ENCODE measurements at regions not wholly inside any gene's neighbourhood (a gene's known extent, or its start where the extent isn't known, plus 50 kb on each side); places are given as distances from the start of the nearest gene placed in this dataset.

DNA sequence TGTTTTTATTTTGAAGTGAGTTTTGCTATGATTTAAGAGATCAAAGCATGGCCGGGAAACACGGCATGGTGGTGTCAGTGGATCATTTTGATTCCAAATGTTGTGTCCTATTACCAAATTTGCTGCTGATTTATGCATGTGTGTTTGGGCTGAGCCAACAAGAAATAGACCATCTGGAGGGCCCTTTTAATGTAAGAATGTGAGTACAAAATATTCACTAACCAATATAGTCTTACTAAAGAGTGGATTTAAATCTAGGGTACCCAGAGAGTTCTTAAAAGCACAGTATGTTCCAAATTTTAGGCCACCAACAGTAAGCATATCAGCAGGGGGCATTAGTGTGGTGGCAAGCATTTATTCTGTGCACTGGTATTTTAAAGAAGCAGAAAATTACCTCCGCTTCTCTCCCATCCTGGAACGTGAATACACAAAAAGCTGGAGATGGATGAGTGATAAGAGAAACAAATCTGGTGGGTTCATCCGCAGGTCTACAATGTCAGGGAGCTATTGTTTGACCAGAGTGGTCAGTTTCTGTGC, 444.4 kb upstream of the IGFBP7 start:
- no peak for DNase-seq

DNA sequence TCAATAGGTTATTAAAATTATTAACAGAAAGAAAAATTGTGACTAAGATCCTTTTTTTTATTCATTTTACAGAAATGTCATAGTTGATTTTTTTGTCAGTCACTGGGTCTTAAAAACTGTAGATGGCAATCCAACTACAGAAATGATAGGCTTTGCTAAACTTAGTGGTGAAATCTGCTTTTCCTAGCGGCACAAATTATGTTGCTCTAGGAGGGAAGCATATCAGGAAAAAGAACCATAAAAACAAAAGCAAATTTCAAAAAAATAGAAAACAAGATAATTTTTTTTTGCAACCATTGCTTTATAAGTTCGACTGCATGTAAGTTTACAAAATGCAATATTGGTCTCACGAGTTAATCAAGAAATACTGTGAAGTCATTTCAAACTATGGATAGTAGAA, 443.5 kb upstream of the IGFBP7 start:
- DNase-seq, result no peak

DNA sequence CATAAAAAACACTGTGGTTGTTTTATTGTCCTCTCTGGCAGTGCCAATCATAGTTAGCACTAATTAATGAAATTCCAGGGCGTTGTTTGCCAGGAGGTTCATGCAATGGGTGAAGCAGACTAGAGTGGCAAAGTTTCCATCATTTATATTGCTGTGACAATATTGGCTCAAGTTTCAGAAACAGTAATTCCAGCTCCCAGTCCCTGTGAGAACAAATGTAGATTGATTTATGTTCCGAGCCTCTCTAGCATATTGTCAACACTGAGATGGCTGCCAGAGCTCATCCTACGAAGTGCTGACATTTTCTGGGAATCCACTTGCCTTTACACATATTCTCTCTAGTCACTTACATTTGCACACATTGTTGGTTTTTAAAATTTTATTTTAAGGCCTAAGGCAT, 440.0 kb upstream of the IGFBP7 start:
- DNase-seq, result peak; percentile 93

- DNase-seq, result no peak
These were observed 438.7 kb upstream of the IGFBP7 start for GRCh38 chr4:57548856-57549255.

GRCh38 chr4:57544811-57545654, 434.8 kb upstream of the IGFBP7 start:
- no peak for DNase-seq

DNA sequence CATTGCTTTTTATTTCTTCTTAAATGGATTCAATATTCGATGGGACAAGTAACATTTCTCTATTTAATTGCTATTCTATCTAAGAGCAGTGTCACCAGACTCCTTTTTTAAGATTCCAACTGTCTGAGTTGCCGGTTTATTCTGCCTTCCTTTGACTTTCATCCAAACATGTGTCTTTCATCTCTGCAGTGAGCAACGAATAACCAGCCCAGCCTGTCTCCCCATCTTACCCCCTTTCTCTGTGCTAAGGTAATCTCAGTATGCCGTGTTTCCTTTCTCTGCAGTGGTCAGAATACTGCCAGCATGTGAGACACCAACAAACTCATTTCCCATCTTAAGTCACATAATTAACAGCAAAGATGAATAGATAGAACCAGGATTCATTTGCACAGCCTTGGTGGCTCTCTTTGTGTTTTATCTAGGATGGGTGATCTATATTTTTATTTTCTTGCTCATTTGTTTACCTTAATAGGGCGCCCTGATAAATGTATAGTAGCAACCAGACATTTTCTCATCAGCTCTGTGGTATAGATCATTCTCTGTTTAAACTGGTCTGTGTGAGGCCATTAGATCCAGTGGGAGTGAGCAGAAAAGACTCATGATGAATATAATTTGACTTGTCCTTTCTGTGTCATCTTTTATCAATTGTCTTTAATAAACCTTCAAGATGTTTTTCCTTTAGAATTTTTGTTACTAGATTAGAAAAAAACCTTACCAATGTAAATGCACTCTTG, 394.8 kb upstream of the IGFBP7 start:
- DNase-seq, result no peak

- no peak for DNase-seq
These were observed 394.0 kb upstream of the IGFBP7 start for GRCh38 chr4:57504139-57504538.

- peak; percentile 34 for DNase-seq
These were observed 391.5 kb upstream of the IGFBP7 start for GRCh38 chr4:57501720-57502119.

DNA sequence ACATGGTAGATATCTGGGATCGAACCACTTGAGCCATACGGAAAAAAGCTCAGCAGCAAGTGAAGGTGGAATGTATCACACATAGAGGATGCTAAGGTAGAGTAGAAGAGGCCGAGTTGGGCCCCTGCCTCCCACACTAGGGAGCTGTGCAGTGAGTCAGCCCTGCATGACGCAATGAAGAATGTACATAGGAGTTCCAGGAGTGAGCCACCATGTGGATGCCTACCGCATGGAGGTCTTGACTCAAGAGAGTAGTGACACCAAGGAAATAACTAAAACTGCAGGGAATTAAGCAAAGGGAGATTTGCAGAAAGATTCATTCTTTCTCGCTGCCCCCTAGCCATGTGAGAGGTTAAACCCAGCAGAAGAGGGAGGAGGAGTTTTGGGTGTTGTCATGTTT, 389.6 kb upstream of the IGFBP7 start:
- DNase-seq, result no peak

DNA sequence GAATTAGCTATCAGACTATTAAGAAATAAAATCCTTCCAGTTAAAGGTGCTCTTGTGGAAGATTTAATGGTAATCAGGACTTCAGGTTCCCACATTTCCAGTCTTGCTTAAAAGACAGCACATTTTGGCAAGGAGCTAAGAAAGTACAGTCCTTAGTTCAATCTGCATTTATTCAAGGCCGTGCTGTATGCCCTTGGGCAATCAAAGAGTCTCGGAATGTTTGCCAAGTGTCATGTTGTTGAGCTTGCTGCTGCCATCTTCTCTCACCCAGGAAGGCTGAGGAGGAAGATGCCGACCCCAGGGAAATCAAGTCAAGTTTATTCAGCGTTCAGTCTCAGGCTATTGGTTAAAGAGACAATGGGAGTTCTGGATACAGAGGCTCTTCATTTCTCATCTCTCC, 388.1 kb upstream of the IGFBP7 start:
- DNase-seq, result no peak

- no peak for DNase-seq
These were observed 386.7 kb upstream of the IGFBP7 start for GRCh38 chr4:57496697-57497471.

- DNase-seq, result no peak
These were observed 384.6 kb upstream of the IGFBP7 start for GRCh38 chr4:57494821-57495220.

DNA sequence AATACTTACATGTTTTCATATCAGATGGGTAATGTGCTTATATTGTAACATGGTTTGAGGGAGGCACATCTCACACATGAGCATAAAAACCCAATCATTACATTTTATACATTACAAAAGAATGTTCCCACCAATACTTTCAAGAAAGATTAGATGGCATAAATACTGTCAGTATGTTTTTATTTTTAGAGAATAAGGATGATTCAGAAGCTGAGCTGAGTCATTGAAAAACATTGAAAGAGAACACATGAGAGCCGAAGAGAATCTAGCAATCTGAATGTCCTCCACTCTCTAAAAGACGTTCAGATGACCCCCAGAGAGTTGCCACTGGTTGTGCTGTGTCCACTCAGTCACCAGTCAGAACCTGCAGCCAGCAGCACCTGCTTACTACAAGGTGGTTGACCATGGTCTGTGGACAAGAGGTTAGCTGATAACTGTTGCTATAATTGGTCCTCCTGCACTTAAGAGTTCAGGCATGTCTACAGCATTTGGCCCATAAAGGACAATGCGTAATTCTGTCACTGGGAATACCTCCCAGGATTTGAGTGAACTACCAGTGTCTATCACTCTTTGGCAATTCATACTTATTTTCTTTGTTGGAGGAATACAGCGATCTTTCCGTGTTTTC, 382.2 kb upstream of the IGFBP7 start:
- no peak for DNase-seq

DNA sequence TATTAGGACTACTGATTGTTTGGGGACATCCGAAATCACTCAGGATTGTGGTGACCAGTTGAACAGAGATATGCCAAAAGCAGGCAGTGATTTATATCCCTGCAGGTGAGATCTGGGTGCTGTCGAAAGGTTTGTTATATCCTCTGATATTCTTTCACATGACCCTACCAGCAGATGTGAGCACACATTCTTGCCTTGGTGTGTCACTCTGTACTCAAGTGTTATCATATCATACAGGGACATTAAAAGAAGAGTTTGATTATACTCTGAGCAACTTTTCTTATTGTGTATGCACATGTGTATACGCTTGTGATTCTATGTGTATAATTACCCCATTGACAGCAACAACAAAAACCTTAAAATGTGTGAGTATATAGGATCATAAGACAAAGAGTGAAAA, 381.2 kb upstream of the IGFBP7 start:
- no peak for DNase-seq

DNA sequence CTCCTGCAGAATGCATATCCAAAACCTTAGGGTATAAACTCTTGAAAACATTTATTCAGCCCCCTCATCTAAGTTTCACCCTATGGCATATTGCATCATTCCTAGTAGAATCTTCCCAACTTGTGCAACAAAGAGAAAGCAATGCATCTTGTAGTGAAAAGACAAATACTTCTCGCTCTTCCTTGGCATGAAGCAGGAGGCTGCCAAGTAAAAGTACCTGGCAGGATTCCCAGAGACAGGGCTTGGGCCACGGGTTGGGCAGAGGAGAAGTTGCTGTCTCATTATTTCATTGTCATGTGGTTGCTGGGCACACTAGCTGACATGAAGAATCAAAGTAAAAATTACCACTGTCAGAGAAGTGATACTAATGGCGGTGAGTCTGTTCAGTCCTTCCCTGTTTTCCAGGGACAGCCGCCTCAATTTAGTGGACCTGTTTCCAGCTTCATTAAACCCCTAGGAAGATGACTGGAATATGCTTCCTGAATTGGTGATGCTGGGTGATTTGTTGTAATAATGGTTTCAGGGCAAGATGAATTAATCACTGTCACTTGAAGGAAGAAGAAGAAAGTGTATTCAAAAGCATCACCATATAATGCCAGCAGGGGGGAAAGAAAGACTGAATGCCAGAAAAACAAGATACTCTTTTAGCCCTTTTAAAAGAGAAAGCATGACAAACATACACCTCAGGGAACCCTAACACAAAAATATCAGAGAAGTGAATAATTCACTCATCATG, 380.5 kb upstream of the IGFBP7 start:
- peak; percentile 23 for DNase-seq

- no peak for DNase-seq
These were observed 378.4 kb upstream of the IGFBP7 start for GRCh38 chr4:57488366-57489162.

DNA sequence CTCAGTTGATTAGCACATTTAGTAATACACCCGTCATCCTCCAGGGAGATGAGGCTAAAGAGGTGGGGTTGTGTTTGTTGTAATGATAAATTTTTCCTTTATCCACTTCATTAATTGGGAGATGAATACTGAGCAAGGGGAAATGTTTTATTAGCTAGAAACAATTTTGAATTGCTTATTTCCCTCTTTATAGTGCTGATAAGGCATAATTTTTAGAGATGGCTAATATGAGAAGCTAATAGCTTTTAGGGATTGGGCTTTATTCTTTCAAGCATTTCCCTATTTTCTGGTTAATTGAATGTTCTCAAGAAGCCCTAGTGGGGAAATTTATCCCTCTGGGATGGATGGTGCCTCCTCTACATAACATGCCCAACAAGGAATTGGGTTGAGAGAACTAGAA, 365.2 kb upstream of the IGFBP7 start:
- no peak for DNase-seq

DNA sequence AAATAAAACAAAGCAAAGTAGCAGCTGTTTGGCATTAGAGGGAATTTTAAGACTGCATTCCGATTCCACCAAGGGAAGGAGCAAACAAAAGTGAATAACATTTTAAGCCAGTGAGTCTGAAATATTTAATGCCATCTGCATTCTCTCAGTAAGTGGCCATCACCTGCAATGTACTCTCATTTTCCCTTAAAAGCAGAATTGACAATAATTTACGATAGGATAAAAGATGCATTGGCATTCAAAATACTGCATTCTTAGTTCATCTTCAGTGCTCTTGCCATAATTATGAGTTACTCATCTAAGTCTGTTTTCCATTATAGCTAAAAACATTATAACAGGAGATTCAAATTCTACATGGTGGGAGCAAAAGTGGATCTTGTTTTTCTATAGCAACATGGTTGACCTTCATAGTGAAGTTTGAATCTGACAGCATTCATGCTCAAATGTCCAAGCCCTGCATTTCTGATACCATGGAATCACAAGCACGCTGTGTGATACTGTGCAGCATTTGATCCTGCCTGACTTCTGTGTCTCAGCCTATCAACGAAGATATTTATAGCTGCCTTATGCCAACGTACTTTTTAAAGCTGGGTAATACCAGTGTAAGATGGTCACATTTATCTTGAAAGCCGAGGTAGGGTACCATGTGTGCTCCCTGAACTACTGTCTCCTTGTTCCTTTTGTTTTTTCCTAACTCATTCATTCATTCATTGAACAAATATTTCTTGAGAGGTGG, 355.3 kb upstream of the IGFBP7 start:
- no peak for DNase-seq

GRCh38 chr4:57462843-57463242, 352.7 kb upstream of the IGFBP7 start:
- no peak for DNase-seq

DNA sequence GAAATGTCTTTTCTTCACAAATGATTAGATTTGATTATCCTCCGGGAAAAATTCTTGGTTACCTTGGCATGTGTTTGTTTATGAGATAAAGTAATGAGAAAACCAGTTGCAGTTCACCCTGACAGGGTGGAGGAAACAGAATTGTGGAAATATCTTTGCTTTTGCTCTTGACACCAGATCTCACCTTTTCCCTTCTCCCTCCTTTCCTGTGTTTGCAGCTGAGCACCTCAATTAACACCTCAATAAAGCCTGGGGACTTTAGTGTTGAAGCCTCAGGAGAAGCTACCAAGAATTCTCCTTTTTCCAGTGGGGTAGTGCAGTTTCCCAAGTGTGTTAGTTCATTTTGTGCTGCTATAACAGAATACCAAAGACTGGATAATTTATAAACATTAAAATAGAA, 350.8 kb upstream of the IGFBP7 start:
- DNase-seq, result no peak

DNA sequence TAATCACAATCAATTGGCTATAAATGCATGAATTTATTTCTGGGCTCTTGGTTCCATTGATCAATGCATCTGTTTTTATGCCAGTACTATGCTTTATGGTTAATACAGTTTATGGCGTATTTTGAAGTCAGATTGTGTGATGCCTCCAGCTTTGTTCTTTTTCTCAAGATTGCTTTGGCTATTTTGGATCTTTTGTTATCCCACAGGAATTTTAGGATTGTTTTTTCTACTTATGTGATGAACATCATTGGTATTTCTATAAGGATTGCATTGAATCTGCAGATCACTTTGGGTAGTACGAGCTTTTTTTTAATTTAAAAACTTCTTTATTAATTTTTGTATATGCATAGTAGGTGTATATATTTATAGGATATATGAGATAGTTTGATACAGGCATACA, 338.7 kb upstream of the IGFBP7 start:
- no peak for DNase-seq
